ENCODE measurements at regions not wholly inside any gene's neighbourhood (a gene's known extent, or its start where the extent isn't known, plus 50 kb on each side); places are given as distances from the start of the nearest gene placed in this dataset.

DNA sequence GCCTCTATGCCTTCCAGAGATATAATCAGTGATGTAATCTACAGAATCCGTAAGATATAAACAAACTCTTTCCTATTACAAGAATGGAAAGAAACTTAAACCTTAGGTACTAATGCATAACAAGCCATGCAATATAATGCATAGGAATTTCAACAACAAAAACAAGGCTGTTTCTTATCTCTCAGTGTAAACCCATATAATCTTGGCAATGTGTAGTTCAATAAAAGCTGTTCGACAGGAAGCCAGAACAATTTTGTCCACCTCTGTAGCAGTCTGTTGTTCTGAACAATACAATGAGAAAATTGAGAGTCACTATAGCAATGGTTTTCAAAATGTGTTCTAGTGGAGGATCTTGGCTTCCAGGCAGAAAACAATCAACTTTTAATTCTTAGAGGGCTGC is 111.5 kb upstream of the FREM2 start:
- H3K4me3 ChIP-seq, result no peak overlapping the region
- H3K27me3 ChIP-seq, result no peaks in the 10 kb centered on the region
- H3K4me1 ChIP-seq, result no peaks in the 10 kb centered on the region
- no peak overlapping the region for H3K27ac ChIP-seq
- intact Hi-C loops (cut with DNase I), result no loop called here
- TF ChIP-seq, protein P1, sequence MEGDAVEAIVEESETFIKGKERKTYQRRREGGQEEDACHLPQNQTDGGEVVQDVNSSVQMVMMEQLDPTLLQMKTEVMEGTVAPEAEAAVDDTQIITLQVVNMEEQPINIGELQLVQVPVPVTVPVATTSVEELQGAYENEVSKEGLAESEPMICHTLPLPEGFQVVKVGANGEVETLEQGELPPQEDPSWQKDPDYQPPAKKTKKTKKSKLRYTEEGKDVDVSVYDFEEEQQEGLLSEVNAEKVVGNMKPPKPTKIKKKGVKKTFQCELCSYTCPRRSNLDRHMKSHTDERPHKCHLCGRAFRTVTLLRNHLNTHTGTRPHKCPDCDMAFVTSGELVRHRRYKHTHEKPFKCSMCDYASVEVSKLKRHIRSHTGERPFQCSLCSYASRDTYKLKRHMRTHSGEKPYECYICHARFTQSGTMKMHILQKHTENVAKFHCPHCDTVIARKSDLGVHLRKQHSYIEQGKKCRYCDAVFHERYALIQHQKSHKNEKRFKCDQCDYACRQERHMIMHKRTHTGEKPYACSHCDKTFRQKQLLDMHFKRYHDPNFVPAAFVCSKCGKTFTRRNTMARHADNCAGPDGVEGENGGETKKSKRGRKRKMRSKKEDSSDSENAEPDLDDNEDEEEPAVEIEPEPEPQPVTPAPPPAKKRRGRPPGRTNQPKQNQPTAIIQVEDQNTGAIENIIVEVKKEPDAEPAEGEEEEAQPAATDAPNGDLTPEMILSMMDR (IDR thresholded peaks at IDR 0.05), result no peak
- no peak for ATAC-seq
- no peaks in the 10 kb centered on the region for H3K36me3 ChIP-seq
- DNase-seq, result no peak
- H3K9me3 ChIP-seq, result no peaks in the 10 kb centered on the region

DNA sequence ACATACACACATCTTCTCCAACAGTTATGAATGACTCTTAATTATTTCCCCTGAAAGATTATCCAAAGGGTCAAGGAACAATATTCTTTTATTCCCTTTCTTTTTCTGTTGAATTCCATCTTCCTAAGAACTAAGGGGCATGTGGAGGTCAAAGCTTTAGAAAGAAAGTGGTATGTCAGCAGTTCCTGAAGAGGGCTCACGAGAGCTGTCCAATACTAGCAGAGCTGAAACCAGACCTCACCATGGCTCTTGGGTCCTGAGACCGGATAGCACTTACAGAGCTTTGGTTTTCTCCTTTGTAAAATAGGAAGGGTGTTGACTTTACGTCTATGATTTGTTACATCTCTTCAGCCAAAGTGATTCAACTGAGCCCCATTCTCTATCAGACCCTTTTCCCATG is 109.8 kb upstream of the FREM2 start:
- Histone ChIP-seq H3K9me3 (no peaks in the 10 kb centered on the region), H3K36me3 (no peaks in the 10 kb centered on the region), H3K27ac (no peak overlapping the region), H3K4me3 (no peak overlapping the region), H3K27me3 (no peaks in the 10 kb centered on the region), H3K4me1 (no peaks in the 10 kb centered on the region)
- no peak for DNase-seq
- intact Hi-C loops (cut with DNase I), result no loop called here
- peak; percentile 79 for ATAC-seq
- TF ChIP-seq, protein P1 (IDR thresholded peaks at IDR 0.05), result no peak

DNA sequence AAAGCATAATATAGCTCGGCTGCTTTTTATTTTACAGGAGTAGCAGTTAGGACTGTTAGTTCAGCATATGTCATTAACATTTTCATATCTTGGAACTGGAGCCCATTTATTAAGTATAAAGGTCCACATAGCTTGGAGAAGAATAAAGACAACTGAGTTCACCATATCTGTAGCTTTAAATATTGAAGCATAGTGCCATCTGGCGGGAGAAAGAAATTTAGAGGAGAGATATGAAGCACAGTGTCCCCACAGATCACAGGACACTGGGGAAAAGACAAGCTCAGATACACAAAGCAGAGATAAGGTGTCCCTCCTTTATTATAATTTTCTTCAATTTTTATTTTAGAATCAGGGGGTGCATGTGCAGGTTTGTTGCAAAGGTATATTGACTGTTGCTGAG is 104.7 kb upstream of the FREM2 start:
- Histone ChIP-seq H3K4me3 (no peak overlapping the region), H3K4me1 (no peaks in the 10 kb centered on the region), H3K27me3 (no peaks in the 10 kb centered on the region), H3K36me3 (no peaks in the 10 kb centered on the region), H3K9me3 (no peaks in the 10 kb centered on the region), H3K27ac (no peak overlapping the region)
- TF ChIP-seq, protein P1 (IDR thresholded peaks at IDR 0.05), result peak; percentile 49
- ATAC-seq (peak; percentile 78), DNase-seq (no peak)
- intact Hi-C loops (cut with DNase I), result no loop called here

DNA sequence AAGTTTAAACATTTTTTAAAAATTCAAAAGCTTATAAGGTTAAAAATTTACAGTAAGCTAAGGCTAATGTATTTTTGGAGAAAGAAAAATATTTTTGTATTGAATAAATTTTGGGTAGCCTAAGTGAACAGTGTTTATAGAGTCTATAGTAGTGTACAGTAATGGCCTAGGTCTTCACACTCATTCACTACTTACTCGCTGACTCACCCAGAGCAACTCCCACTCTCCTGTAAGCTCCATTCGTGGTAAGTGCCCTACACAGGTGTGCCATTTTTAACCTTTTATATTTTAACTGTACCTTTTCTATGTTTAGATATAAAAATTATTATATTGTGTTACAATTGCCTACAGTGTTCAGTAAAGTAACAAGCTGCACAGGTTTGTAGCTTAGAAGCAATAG is 96.6 kb upstream of the FREM2 start:
- intact Hi-C loops (cut with DNase I), result no loop called here
- DNase-seq (no peak), ATAC-seq (peak; percentile 66)
- Histone ChIP-seq H3K9me3 (no peaks in the 10 kb centered on the region), H3K4me3 (no peak overlapping the region), H3K4me1 (no peaks in the 10 kb centered on the region), H3K27me3 (no peaks in the 10 kb centered on the region), H3K36me3 (no peaks in the 10 kb centered on the region), H3K27ac (peak overlapping the region; percentile 69)
- TF ChIP-seq, protein P1 (IDR thresholded peaks at IDR 0.05), result no peak

DNA sequence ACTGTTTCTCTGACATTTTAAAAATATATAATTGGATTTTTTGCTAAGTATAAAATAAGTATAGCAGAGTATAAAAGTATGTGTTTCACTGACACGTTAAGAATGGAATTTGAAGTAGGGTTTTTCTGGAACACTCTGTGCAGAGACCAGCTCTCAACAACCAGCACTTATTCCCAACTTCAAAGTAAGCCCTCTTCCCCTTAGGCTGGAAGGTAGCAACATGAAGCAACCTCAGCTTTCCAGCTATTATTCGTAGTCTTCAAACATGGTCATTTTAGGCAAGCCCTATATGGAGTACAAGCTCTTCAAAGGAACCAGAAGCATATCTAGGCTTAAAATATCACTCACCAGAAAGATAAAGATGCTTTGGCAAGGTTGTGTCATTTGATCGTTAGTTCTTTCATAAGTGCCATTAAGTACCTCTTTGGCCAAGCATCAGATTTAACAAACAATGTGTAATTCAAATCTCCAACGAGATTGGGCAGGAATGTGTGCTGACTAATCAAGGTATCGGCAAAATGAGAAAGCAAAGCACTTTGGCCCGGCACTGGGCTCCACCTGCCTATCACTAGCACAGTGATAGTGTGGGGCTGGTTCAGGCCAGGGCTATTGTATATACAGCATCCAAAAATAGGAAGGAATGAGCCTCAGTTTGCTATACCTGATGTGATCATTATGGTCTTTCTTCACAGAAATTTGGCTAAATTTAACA is 95.9 kb upstream of the FREM2 start:
- DNase-seq, result peak; percentile 74

More for the DNA sequence above, 95.9 kb upstream of the FREM2 start:
- ATAC-seq, result peak; percentile 94
- no peaks in the 10 kb centered on the region for H3K9me3 ChIP-seq
- no peak overlapping the region for H3K4me3 ChIP-seq
- intact Hi-C loops (cut with DNase I), result no loop called here
- TF ChIP-seq, protein P1 (IDR thresholded peaks at IDR 0.05), result no peak
- H3K27me3 ChIP-seq, result no peaks in the 10 kb centered on the region
- no peaks in the 10 kb centered on the region for H3K36me3 ChIP-seq
- H3K27ac ChIP-seq, result peak overlapping the region; percentile 69
- H3K4me1 ChIP-seq, result no peaks in the 10 kb centered on the region
